ENCODE measurements at regions not wholly inside any gene's neighbourhood (a gene's known extent, or its start where the extent isn't known, plus 50 kb on each side); places are given as distances from the start of the nearest gene placed in this dataset.

GRCh38 chr12:13702381-13702780 is 279.0 kb downstream of the GRIN2B start:
- TF ChIP-seq RAD21 (IDR thresholded peaks at IDR 0.05; ENCODE audit: low read length) (no peak), IRF3 (IDR thresholded peaks at IDR 0.05; ENCODE audit: low read depth, low read length) (no peak), CTCF (IDR thresholded peaks at IDR 0.05) (no peak), RXRA (IDR thresholded peaks at IDR 0.05; ENCODE audit: borderline replicate concordance, low read depth) (no peak), NFIC (IDR thresholded peaks at IDR 0.05; ENCODE audit: borderline replicate concordance) (no peak), SMC3 (IDR thresholded peaks at IDR 0.05; ENCODE audit: low read depth, low read length) (no peak), GABPA (IDR thresholded peaks at IDR 0.05; ENCODE audit: low read depth) (no peak), MAX (IDR thresholded peaks at IDR 0.05; ENCODE audit: low read depth) (no peak)
- POLR2A ChIA-PET: no interaction called here
- Histone ChIP-seq H4K20me1 (ENCODE audit: insufficient read depth) (no peaks in the 10 kb centered on the region), H3K4me3 (ENCODE audit: low read depth in 2 of 2, low read length in 1 of 2) (no peak overlapping the region), H3K27ac (ENCODE audit: low read depth in 2 of 2, low read length in 1 of 2) (no peak overlapping the region), H3K9ac (no peak overlapping the region), H3K9me2 (no peaks in the 10 kb centered on the region), H3F3A (replicated peaks; ENCODE audit: insufficient read depth) (no peaks in the 10 kb centered on the region), H3K27me3 (ENCODE audit: insufficient read depth) (no peaks in the 10 kb centered on the region), H3K4me2 (no peak overlapping the region), H3K4me1 (ENCODE audit: control insufficient read depth in 1 of 2, insufficient read depth in 2 of 2, low read depth in 1 of 2, low read length in 1 of 2) (no peaks in the 10 kb centered on the region), H3K9me3 (no peaks in the 10 kb centered on the region), H3K79me2 (ENCODE audit: insufficient read depth) (no peaks in the 10 kb centered on the region), H2AFZ (ENCODE audit: low read depth) (no peak overlapping the region), H3K36me3 (replicated peaks in 1 of 2; ENCODE audit: control insufficient read depth in 1 of 2, insufficient read depth in 2 of 2, low read length in 1 of 2) (no peaks in the 10 kb centered on the region)
- CTCF ChIA-PET: no interaction called here
- no peak for DNase-seq
- 5% methylated on average over 5 of the region's 5 CpGs for WGBS (ENCODE audit: low lambda C conversion rate)

DNA sequence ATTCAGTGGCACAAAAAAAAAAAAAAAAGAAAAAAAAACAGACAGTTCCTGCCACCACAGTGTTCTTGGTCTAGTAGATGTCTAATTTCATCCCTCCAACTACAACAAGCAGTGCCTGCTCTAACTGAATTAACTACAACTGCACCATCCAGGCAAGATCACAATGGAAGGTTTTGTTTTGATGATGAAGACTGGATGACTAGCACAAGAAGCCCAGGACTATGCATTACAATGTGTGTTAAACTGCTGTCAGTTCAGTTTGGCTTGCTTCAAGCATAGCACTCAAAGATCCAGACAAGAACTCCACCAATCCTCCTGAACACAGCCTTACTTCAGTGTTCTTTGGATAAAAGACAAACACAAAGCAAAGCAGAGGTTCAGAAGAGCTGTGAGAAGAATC is 279.9 kb downstream of the GRIN2B start:
- Histone ChIP-seq H3K4me1 (ENCODE audit: control insufficient read depth in 1 of 2, insufficient read depth in 2 of 2, low read depth in 1 of 2, low read length in 1 of 2) (no peaks in the 10 kb centered on the region), H3K27me3 (ENCODE audit: insufficient read depth) (no peaks in the 10 kb centered on the region), H3K36me3 (replicated peaks in 1 of 2; ENCODE audit: control insufficient read depth in 1 of 2, insufficient read depth in 2 of 2, low read length in 1 of 2) (no peaks in the 10 kb centered on the region), H3K4me2 (no peak overlapping the region), H3K79me2 (ENCODE audit: insufficient read depth) (no peaks in the 10 kb centered on the region), H3F3A (replicated peaks; ENCODE audit: insufficient read depth) (no peaks in the 10 kb centered on the region), H3K4me3 (ENCODE audit: low read depth in 2 of 2, low read length in 1 of 2) (no peak overlapping the region), H3K9ac (no peak overlapping the region), H3K9me2 (no peaks in the 10 kb centered on the region), H4K20me1 (ENCODE audit: insufficient read depth) (no peaks in the 10 kb centered on the region), H3K27ac (ENCODE audit: low read depth in 2 of 2, low read length in 1 of 2) (no peak overlapping the region), H2AFZ (ENCODE audit: low read depth) (no peak overlapping the region), H3K9me3 (no peaks in the 10 kb centered on the region)
- DNase-seq: no peak
- POLR2A ChIA-PET: no interaction called here
- CTCF ChIA-PET: no interaction called here
- no peak for TF ChIP-seq MXI1 (IDR thresholded peaks at IDR 0.05; ENCODE audit: low read depth, low read length)
- TF ChIP-seq EZH2phosphoT487 (IDR thresholded peaks at IDR 0.05; ENCODE audit: borderline replicate concordance, low read depth): no peak
- TF ChIP-seq ELF1 (IDR thresholded peaks at IDR 0.05): no peak
- no peak for TF ChIP-seq TAF1 (IDR thresholded peaks at IDR 0.05; ENCODE audit: borderline replicate concordance, low read depth, low read length)

Measured in SK-N-SH (cell line).